ENCODE measurements at regions not wholly inside any gene's neighbourhood (a gene's known extent, or its start where the extent isn't known, plus 50 kb on each side); places are given as distances from the start of the nearest gene placed in this dataset.
"Not testable (repeated sequence)": the region's sequence is repeated elsewhere in the genome, so short reads cannot be mapped to it uniquely, and the experiment has no call there.

DNA sequence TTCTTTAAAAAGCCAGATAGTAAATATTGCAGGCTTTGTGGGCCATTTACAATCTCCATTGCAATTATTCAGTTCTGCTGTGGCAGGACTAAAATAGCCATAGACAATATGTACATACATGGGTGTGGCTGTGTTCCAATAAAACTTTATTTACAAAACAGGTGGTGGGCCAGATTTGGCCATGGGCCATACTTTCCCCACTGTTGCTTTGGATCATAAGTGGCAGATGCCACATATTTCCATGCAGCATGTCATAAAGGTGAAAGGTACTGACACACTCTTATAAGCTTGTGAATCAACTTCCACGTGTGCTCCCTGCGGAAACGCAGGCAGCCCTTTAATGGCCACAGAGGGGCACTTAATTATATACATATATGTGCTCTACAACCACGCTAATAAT, 244.4 kb upstream of the FOXN3 start:
- Histone ChIP-seq H3K79me2 (ENCODE audit: insufficient read depth, low read length) (no peaks in the 10 kb centered on the region), H3K9me2 (replicated peaks; ENCODE audit: insufficient read depth, low read length) (no peaks in the 10 kb centered on the region), H3F3A (ENCODE audit: insufficient read depth) (no peaks in the 10 kb centered on the region), H3K4me3 (ENCODE audit: insufficient read depth, low read length, poor library complexity, severe bottlenecking) (no peak overlapping the region), H2AFZ (ENCODE audit: low read depth, low read length, severe bottlenecking) (no peak overlapping the region), H3K27ac (ENCODE audit: low read depth, low read length) (no peak overlapping the region), H3K4me2 (ENCODE audit: low read depth, low read length, poor library complexity, severe bottlenecking) (no peak overlapping the region), H4K20me1 (ENCODE audit: low read depth, low read length) (no peaks in the 10 kb centered on the region), H3K9me3 (ENCODE audit: insufficient read depth, low read length) (no peaks in the 10 kb centered on the region), H3K36me3 (ENCODE audit: low read length) (no peaks in the 10 kb centered on the region), H3K27me3 (ENCODE audit: low read length) (no peaks in the 10 kb centered on the region), H3K9ac (ENCODE audit: low read length) (no peak overlapping the region)
- TF ChIP-seq, protein P1, sequence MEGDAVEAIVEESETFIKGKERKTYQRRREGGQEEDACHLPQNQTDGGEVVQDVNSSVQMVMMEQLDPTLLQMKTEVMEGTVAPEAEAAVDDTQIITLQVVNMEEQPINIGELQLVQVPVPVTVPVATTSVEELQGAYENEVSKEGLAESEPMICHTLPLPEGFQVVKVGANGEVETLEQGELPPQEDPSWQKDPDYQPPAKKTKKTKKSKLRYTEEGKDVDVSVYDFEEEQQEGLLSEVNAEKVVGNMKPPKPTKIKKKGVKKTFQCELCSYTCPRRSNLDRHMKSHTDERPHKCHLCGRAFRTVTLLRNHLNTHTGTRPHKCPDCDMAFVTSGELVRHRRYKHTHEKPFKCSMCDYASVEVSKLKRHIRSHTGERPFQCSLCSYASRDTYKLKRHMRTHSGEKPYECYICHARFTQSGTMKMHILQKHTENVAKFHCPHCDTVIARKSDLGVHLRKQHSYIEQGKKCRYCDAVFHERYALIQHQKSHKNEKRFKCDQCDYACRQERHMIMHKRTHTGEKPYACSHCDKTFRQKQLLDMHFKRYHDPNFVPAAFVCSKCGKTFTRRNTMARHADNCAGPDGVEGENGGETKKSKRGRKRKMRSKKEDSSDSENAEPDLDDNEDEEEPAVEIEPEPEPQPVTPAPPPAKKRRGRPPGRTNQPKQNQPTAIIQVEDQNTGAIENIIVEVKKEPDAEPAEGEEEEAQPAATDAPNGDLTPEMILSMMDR (IDR thresholded peaks at IDR 0.05; ENCODE audit: insufficient read depth, low read length, poor library complexity, severe bottlenecking): no peak

DNA sequence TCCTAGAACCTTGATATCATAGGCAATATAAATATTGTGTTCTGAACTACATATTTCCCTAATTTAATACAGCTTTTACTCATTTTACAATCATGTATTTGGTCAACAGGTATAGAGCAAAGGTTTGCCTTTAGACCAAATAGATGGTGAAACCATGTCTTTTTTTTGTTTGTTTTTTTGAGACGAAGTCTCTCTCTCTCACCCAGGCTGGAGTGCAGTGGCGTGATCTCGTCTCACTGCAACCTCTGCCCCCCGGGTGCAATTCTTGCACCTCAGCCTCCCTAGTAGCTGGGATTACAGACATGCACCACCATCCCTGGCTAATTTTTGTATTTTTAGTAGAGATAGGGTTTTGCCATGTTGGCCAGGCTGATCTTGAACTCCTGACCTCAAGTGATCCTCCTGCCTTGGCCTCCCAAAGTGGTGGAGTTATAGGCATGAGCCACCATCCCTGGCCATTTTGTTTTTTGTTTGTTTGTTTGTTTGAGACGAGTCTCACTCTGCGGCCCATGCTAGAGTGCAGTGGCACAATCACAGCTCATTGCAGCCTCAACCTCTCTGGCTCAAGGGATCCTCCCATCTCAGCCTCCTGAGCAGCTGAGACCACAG, 243.7 kb upstream of the FOXN3 start:
- not testable (repeated sequence) for H3K9ac ChIP-seq (ENCODE audit: low read length); H3K27ac ChIP-seq (ENCODE audit: low read depth, low read length); H3K36me3 ChIP-seq (ENCODE audit: low read length); H3K4me2 ChIP-seq (ENCODE audit: low read depth, low read length, poor library complexity, severe bottlenecking); H3K79me2 ChIP-seq (ENCODE audit: insufficient read depth, low read length); H3K4me3 ChIP-seq (ENCODE audit: insufficient read depth, low read length, poor library complexity, severe bottlenecking); H3K9me3 ChIP-seq (ENCODE audit: insufficient read depth, low read length); H2AFZ ChIP-seq (ENCODE audit: low read depth, low read length, severe bottlenecking); H4K20me1 ChIP-seq (ENCODE audit: low read depth, low read length); H3F3A ChIP-seq (ENCODE audit: insufficient read depth); H3K9me2 ChIP-seq (replicated peaks; ENCODE audit: insufficient read depth, low read length); H3K27me3 ChIP-seq (ENCODE audit: low read length)

DNA sequence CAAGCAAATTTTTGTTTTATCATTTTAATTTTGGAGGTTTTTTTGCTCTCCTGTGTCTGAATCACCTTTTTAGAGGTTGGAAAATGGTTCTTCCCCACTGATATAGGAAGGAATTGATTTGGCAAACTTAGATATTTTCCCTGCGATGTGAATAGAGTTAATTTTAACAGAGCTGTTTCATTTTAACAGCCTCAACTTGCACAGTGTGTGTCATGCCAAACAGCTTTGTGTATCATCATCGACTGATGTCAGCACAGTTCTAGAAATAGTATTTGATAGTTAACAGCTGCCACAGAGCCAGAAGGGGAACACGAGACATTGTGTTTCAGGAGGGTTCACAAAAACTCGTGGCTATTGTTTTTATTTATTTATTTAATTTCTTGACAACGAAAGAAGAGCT, 243.1 kb upstream of the FOXN3 start:
- TF ChIP-seq, protein P1 (IDR thresholded peaks at IDR 0.05; ENCODE audit: insufficient read depth, low read length, poor library complexity, severe bottlenecking): no peak
- no peak for TF ChIP-seq EZH2phosphoT487 (conservative IDR thresholded peaks at IDR 0.05; ENCODE audit: low read length)
- H4K20me1 ChIP-seq (ENCODE audit: low read depth, low read length): no peaks in the 10 kb centered on the region
- no peak overlapping the region for H2AFZ ChIP-seq (ENCODE audit: low read depth, low read length, severe bottlenecking)
- H3K9me3 ChIP-seq (ENCODE audit: insufficient read depth, low read length): no peaks in the 10 kb centered on the region
- H3K36me3 ChIP-seq (ENCODE audit: low read length): no peaks in the 10 kb centered on the region
- no peaks in the 10 kb centered on the region for H3K27me3 ChIP-seq (ENCODE audit: low read length)
- H3K9ac ChIP-seq (ENCODE audit: low read length): no peak overlapping the region
- H3K79me2 ChIP-seq (ENCODE audit: insufficient read depth, low read length): no peaks in the 10 kb centered on the region
- no peak overlapping the region for H3K4me2 ChIP-seq (ENCODE audit: low read depth, low read length, poor library complexity, severe bottlenecking)
- no peak overlapping the region for H3K27ac ChIP-seq (ENCODE audit: low read depth, low read length)
- H3K4me3 ChIP-seq (ENCODE audit: insufficient read depth, low read length, poor library complexity, severe bottlenecking): no peak overlapping the region
- no peaks in the 10 kb centered on the region for H3F3A ChIP-seq (ENCODE audit: insufficient read depth)
- no peaks in the 10 kb centered on the region for H3K9me2 ChIP-seq (replicated peaks; ENCODE audit: insufficient read depth, low read length)

- Histone ChIP-seq H3F3A (ENCODE audit: insufficient read depth) (no peaks in the 10 kb centered on the region), H3K4me3 (ENCODE audit: insufficient read depth, low read length, poor library complexity, severe bottlenecking) (no peak overlapping the region), H4K20me1 (ENCODE audit: low read depth, low read length) (no peaks in the 10 kb centered on the region), H2AFZ (ENCODE audit: low read depth, low read length, severe bottlenecking) (no peak overlapping the region), H3K79me2 (ENCODE audit: insufficient read depth, low read length) (no peaks in the 10 kb centered on the region), H3K4me2 (ENCODE audit: low read depth, low read length, poor library complexity, severe bottlenecking) (no peak overlapping the region), H3K9ac (ENCODE audit: low read length) (no peak overlapping the region), H3K9me3 (ENCODE audit: insufficient read depth, low read length) (no peaks in the 10 kb centered on the region), H3K27me3 (ENCODE audit: low read length) (no peaks in the 10 kb centered on the region), H3K36me3 (ENCODE audit: low read length) (no peaks in the 10 kb centered on the region), H3K27ac (ENCODE audit: low read depth, low read length) (no peak overlapping the region), H3K9me2 (replicated peaks; ENCODE audit: insufficient read depth, low read length) (no peaks in the 10 kb centered on the region)
- TF ChIP-seq EZH2phosphoT487 (conservative IDR thresholded peaks at IDR 0.05; ENCODE audit: low read length): no peak
- TF ChIP-seq, protein P1 (IDR thresholded peaks at IDR 0.05; ENCODE audit: insufficient read depth, low read length, poor library complexity, severe bottlenecking): no peak
Observed at GRCh38 chr14:89658977-89659670, 242.1 kb upstream of the FOXN3 start.

All from SU-DHL-6 (cell line).